WTC11 (cell line): ENCODE measurements at regions not wholly inside any gene's neighbourhood (a gene's known extent, or its start where the extent isn't known, plus 50 kb on each side); places are given as distances from the start of the nearest gene placed in this dataset.

Experiments
- ATAC-seq: fragments of 200-7000 bp; cut with Tn5 transposase; 2 replicates; pipeline ENCODE4 v1.10.0; 2021; ENCODE audit warnings: mild to moderate bottlenecking, moderate library complexity
- CTCF ChIA-PET: fragments of 300-600 bp; sonication (Branson Sonifier 250); formaldehyde crosslinking; loops from one replicate; lab custom pipeline; 2021; ENCODE audit warnings: antibody characterized with exemption; lab: Charles Lee
- POLR2A ChIA-PET: fragments of 350-600 bp; sonication (Branson Sonifier 250); formaldehyde crosslinking; loops from one replicate; lab custom pipeline; 2021; ENCODE audit warnings: antibody characterized with exemption; lab: Charles Lee
- DNase-seq: peaks from one replicate; pipeline ENCODE4 v3.0.0; 2021; ENCODE audit warnings: low spot score
- H3K27ac Mint-ChIP-seq: 2 replicates; pipeline ENCODE4 v1.8.0; 2021; ENCODE audit warnings: mixed read lengths
- H3K27me3 Mint-ChIP-seq: 2 replicates; pipeline ENCODE4 v1.8.0; 2021; ENCODE audit warnings: low read depth, mild to moderate bottlenecking, moderate library complexity, mixed read lengths
- H3K36me3 Mint-ChIP-seq: 2 replicates; pipeline ENCODE4 v1.8.0; 2021; ENCODE audit warnings: mixed read lengths
- H3K4me1 Mint-ChIP-seq: 2 replicates; pipeline ENCODE4 v1.8.0; 2022; ENCODE audit warnings: mixed read lengths
- H3K4me3 Mint-ChIP-seq: 2 replicates; pipeline ENCODE4 v1.8.0; 2021; ENCODE audit warnings: mild to moderate bottlenecking, moderate library complexity, mixed read lengths
- H3K9me3 Mint-ChIP-seq: 2 replicates; pipeline ENCODE4 v1.8.0; 2021; ENCODE audit warnings: mixed read lengths
- CREM ChIP-seq: sonication (generic); formaldehyde crosslinking; IDR thresholded peaks from 2 replicates; pipeline ENCODE4 v1.8.1; 2022; ENCODE audit warnings: mild to moderate bottlenecking, missing genetic modification reagents, moderate library complexity
- FOXP1 ChIP-seq: sonication (generic); formaldehyde crosslinking; IDR thresholded peaks from 2 replicates; pipeline ENCODE4 v1.8.0; 2022; ENCODE audit warnings: missing genetic modification reagents, mild to moderate bottlenecking, moderate library complexity, borderline replicate concordance
- GRHL2 ChIP-seq: fragments of 250-450 bp; sonication (Bioruptor Pico); IDR thresholded peaks from 2 replicates; pipeline ENCODE4 v1.8.0; 2022; ENCODE audit warnings: mild to moderate bottlenecking, moderate library complexity; ENCODE audit not compliant: insufficient replicate concordance, severe bottlenecking
- MXD4 ChIP-seq: fragments of 250-450 bp; sonication (Bioruptor Pico); IDR thresholded peaks from 2 replicates; pipeline ENCODE4 v1.8.0; 2021; ENCODE audit warnings: mild to moderate bottlenecking, moderate library complexity, borderline replicate concordance
- NFYB ChIP-seq: sonication (generic); formaldehyde crosslinking; conservative IDR thresholded peaks from 2 replicates; pipeline ENCODE4 v1.8.0; 2022; ENCODE audit warnings: low read depth, missing genetic modification reagents
- OVOL2 ChIP-seq: fragments of 250-450 bp; sonication (Bioruptor Pico); IDR thresholded peaks from 2 replicates; pipeline ENCODE4 v1.9.0; 2021; ENCODE audit warnings: mild to moderate bottlenecking, borderline replicate concordance
- SMAD3 ChIP-seq: sonication (generic); formaldehyde crosslinking; IDR thresholded peaks from 2 replicates; pipeline ENCODE4 v1.8.0; 2022; ENCODE audit warnings: missing genetic modification reagents, mild to moderate bottlenecking, borderline replicate concordance
- SP1 ChIP-seq: sonication (generic); formaldehyde crosslinking; conservative IDR thresholded peaks from 2 replicates; pipeline ENCODE4 v1.8.1; 2022; ENCODE audit warnings: missing genetic modification reagents
- TCF7 ChIP-seq: sonication (generic); formaldehyde crosslinking; IDR thresholded peaks from 2 replicates; pipeline ENCODE4 v1.8.0; 2022; ENCODE audit warnings: mild to moderate bottlenecking, low read depth, missing genetic modification reagents, moderate library complexity
- TEAD1 ChIP-seq: sonication (generic); formaldehyde crosslinking; IDR thresholded peaks from 2 replicates; pipeline ENCODE4 v1.8.0; 2022; ENCODE audit warnings: mild to moderate bottlenecking, missing genetic modification reagents
- TP53 ChIP-seq: sonication (generic); formaldehyde crosslinking; IDR thresholded peaks from 2 replicates; pipeline ENCODE4 v1.8.1; 2023; ENCODE audit warnings: mild to moderate bottlenecking, missing genetic modification reagents
- ZNF138 ChIP-seq: sonication (generic); formaldehyde crosslinking; conservative IDR thresholded peaks from 2 replicates; pipeline ENCODE4 v1.8.1; 2022; ENCODE audit warnings: mild to moderate bottlenecking, moderate library complexity, missing genetic modification reagents
- ZNF396 ChIP-seq: fragments of 250-450 bp; sonication (Bioruptor Pico); IDR thresholded peaks from 2 replicates; pipeline ENCODE4 v1.8.0; 2021; ENCODE audit warnings: mild to moderate bottlenecking, moderate library complexity, borderline replicate concordance
- ZNF423 ChIP-seq: fragments of 250-450 bp; sonication (Bioruptor Pico); IDR thresholded peaks from 2 replicates; pipeline ENCODE4 v2.1.2; 2022; ENCODE audit warnings: mild to moderate bottlenecking, moderate library complexity
- TF ChIP-seq, protein P1 (sequence below): fragments of 250-450 bp; sonication (Bioruptor Pico); conservative IDR thresholded peaks from 2 replicates; pipeline ENCODE4 v1.9.0; 2021; ENCODE audit warnings: mild to moderate bottlenecking
- TF ChIP-seq, protein P2 (sequence below): sonication (generic); formaldehyde crosslinking; IDR thresholded peaks from 2 replicates; pipeline ENCODE4 v1.8.1; 2023; ENCODE audit warnings: mild to moderate bottlenecking, missing genetic modification reagents
- TF ChIP-seq, protein P3 (sequence below): sonication (generic); formaldehyde crosslinking; IDR thresholded peaks from 2 replicates; pipeline ENCODE4 v1.8.0; 2023; ENCODE audit warnings: missing genetic modification reagents
- TF ChIP-seq, protein P4 (sequence below): sonication (generic); formaldehyde crosslinking; IDR thresholded peaks from 2 replicates; pipeline ENCODE4 v1.8.0; 2022; ENCODE audit warnings: mild to moderate bottlenecking, missing genetic modification reagents
- TF ChIP-seq, protein P5 (sequence below): sonication (generic); formaldehyde crosslinking; IDR thresholded peaks from 2 replicates; pipeline ENCODE4 v1.8.1; 2022; ENCODE audit warnings: mild to moderate bottlenecking, missing genetic modification reagents, moderate library complexity, borderline replicate concordance
- TF ChIP-seq, protein P6 (sequence below): sonication (generic); formaldehyde crosslinking; IDR thresholded peaks from 2 replicates; pipeline ENCODE4 v1.8.1; 2022; ENCODE audit warnings: low read depth, missing genetic modification reagents, borderline replicate concordance
- TF ChIP-seq, protein P7 (sequence below): sonication (generic); formaldehyde crosslinking; IDR thresholded peaks from 2 replicates; pipeline ENCODE4 v1.8.1; 2023; ENCODE audit warnings: mild to moderate bottlenecking, missing genetic modification reagents, moderate library complexity
- TF ChIP-seq, protein P8 (sequence below): sonication (generic); formaldehyde crosslinking; IDR thresholded peaks from 2 replicates; pipeline ENCODE4 v1.8.1; 2023; ENCODE audit warnings: mild to moderate bottlenecking, missing genetic modification reagents, borderline replicate concordance

DNA sequence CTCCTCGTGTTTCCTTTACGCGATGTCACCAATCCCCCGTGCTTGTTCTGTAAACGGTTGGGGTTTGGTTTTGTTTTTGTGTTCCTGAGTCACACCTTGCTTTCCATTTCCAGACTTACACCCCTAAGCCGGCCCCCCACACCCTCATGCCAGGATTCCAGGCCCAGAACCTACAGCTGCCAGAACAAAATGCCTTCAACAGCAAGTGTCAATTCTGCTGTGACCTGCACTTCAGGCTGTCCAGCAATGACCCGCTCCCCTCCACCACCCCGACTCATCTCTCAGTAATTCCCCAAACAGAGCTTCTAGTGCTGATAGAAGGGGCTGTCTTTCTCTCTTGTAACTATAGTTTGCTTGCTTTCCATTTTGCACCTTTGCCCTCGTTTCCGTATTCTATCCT, 722.1 kb upstream of the CELF2 start (continued):
- TF ChIP-seq, protein P1, sequence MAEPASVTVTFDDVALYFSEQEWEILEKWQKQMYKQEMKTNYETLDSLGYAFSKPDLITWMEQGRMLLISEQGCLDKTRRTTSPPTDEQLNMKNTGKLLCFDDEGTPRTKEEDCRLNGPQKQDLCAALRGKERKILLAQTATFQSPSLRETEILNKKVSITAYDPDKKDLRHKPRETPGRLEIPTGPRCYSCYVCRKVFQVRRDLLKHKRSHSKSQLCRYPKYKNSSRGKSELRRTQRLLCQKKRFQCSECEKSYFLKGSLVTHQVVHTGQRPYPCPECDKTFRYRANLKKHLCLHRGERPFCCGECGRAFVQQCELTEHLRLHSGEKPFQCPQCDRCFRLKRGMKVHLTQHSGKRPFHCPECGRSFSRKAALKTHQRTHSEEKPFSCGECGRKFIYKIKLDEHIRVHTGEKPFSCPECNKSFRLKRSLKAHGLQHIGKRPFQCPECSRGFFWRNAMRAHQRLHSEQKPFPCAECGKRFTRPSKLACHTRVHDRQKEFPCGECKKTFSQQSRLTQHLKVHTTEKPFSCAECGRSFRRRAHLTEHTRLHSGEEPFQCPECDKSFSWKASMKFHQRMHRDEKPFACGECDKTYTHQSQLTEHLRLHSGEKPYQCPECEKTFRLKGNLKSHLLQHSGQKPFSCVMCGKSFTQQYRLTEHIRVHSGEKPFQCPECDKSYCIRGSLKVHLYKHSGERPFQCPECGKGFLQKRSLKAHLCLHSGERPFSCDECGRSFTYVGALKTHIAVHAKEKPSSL (CRISPR knock-in tag) = no peak
- TF ChIP-seq, protein P2, sequence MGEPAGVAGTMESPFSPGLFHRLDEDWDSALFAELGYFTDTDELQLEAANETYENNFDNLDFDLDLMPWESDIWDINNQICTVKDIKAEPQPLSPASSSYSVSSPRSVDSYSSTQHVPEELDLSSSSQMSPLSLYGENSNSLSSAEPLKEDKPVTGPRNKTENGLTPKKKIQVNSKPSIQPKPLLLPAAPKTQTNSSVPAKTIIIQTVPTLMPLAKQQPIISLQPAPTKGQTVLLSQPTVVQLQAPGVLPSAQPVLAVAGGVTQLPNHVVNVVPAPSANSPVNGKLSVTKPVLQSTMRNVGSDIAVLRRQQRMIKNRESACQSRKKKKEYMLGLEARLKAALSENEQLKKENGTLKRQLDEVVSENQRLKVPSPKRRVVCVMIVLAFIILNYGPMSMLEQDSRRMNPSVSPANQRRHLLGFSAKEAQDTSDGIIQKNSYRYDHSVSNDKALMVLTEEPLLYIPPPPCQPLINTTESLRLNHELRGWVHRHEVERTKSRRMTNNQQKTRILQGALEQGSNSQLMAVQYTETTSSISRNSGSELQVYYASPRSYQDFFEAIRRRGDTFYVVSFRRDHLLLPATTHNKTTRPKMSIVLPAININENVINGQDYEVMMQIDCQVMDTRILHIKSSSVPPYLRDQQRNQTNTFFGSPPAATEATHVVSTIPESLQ (CRISPR knock-in tag) = no peak
- TF ChIP-seq OVOL2 (CRISPR knock-in tag) (no peak), ZNF396 (no peak), ZNF423 (CRISPR knock-in tag) (no peak), TCF7 (CRISPR knock-in tag) (no peak), FOXP1 (no peak), SP1 (CRISPR knock-in tag) (no peak), GRHL2 (CRISPR knock-in tag) (no peak), CREM (CRISPR knock-in tag) (no peak)
- TF ChIP-seq, protein P3, sequence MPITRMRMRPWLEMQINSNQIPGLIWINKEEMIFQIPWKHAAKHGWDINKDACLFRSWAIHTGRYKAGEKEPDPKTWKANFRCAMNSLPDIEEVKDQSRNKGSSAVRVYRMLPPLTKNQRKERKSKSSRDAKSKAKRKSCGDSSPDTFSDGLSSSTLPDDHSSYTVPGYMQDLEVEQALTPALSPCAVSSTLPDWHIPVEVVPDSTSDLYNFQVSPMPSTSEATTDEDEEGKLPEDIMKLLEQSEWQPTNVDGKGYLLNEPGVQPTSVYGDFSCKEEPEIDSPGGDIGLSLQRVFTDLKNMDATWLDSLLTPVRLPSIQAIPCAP (CRISPR knock-in tag) = no peak

DNA sequence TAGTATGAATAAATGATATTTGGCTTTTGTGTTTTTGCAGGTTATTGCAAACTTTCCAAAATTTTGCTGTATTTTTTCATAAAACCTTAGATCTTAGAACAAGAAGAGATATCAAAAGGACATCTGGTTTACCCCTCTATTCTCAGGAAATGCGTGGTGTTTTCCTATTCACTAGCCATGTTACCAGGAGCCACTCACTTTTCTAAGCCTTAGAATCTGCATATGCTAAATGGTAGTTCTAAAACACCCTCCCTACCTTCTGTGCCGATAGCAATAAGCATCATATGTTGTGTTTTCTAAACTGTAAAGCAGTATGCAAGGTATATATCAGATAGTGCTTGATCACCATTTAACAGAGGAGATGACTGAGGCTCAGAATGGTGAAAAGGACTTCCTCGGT, 715.0 kb upstream of the CELF2 start:
- Mint-ChIP-seq H3K27ac (peak overlapping the region; percentile 24), H3K36me3 (no peaks in the 10 kb centered on the region), H3K9me3 (0 out of 2 replicates have a peak, but pooled peaks cover 3% of the 10 kb centered on the region), H3K27me3 (no peaks in the 10 kb centered on the region), H3K4me1 (peaks cover 46% of the 10 kb centered on the region), H3K4me3 (no peak overlapping the region)
- no peak for DNase-seq
- peak; percentile 63 for ATAC-seq
- ChIA-PET CTCF (no interaction called here), POLR2A (no interaction called here)
- no peak for TF ChIP-seq NFYB
- TF ChIP-seq, protein P4, sequence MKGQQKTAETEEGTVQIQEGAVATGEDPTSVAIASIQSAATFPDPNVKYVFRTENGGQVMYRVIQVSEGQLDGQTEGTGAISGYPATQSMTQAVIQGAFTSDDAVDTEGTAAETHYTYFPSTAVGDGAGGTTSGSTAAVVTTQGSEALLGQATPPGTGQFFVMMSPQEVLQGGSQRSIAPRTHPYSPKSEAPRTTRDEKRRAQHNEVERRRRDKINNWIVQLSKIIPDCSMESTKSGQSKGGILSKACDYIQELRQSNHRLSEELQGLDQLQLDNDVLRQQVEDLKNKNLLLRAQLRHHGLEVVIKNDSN = no peak
- no peak for TF ChIP-seq SMAD3 (CRISPR knock-in tag)
- no peak for TF ChIP-seq SP1 (CRISPR knock-in tag)

DNA sequence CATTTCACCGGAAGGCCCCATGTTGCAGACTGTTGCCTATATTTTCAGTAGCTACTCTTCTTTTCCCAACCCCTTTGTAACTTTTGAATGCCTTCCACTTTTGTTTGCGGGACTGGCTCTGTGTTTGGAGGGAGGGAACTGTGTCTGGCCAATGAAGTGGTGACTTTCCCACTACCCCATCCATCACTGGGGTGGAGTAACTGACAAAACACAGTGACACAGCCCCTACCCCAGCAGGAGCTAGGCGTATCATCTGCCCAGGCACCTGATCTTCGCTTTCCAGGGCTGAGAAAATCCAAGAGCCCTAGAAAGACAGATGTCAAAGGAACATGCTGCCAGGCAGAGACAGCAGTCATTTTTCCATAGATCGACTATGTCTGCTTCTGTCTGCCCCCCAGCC, 710.6 kb upstream of the CELF2 start:
- ATAC-seq = no peak
- DNase-seq = no peak
- Mint-ChIP-seq H3K27ac (no peak overlapping the region), H3K9me3 (0 out of 2 replicates have a peak, but pooled peaks cover 3% of the 10 kb centered on the region), H3K4me1 (peaks cover 47% of the 10 kb centered on the region), H3K36me3 (no peaks in the 10 kb centered on the region), H3K4me3 (no peak overlapping the region), H3K27me3 (no peaks in the 10 kb centered on the region)
- ChIA-PET POLR2A (no interaction called here), CTCF (no interaction called here)
- TF ChIP-seq, protein P5, sequence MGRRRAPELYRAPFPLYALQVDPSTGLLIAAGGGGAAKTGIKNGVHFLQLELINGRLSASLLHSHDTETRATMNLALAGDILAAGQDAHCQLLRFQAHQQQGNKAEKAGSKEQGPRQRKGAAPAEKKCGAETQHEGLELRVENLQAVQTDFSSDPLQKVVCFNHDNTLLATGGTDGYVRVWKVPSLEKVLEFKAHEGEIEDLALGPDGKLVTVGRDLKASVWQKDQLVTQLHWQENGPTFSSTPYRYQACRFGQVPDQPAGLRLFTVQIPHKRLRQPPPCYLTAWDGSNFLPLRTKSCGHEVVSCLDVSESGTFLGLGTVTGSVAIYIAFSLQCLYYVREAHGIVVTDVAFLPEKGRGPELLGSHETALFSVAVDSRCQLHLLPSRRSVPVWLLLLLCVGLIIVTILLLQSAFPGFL = no peak
- TF ChIP-seq CREM (CRISPR knock-in tag) = no peak
- TF ChIP-seq, protein P6, sequence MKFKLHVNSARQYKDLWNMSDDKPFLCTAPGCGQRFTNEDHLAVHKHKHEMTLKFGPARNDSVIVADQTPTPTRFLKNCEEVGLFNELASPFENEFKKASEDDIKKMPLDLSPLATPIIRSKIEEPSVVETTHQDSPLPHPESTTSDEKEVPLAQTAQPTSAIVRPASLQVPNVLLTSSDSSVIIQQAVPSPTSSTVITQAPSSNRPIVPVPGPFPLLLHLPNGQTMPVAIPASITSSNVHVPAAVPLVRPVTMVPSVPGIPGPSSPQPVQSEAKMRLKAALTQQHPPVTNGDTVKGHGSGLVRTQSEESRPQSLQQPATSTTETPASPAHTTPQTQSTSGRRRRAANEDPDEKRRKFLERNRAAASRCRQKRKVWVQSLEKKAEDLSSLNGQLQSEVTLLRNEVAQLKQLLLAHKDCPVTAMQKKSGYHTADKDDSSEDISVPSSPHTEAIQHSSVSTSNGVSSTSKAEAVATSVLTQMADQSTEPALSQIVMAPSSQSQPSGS = no peak
- TF ChIP-seq, protein P7, sequence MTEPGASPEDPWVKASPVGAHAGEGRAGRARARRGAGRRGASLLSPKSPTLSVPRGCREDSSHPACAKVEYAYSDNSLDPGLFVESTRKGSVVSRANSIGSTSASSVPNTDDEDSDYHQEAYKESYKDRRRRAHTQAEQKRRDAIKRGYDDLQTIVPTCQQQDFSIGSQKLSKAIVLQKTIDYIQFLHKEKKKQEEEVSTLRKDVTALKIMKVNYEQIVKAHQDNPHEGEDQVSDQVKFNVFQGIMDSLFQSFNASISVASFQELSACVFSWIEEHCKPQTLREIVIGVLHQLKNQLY = no peak
- TF ChIP-seq, protein P8, sequence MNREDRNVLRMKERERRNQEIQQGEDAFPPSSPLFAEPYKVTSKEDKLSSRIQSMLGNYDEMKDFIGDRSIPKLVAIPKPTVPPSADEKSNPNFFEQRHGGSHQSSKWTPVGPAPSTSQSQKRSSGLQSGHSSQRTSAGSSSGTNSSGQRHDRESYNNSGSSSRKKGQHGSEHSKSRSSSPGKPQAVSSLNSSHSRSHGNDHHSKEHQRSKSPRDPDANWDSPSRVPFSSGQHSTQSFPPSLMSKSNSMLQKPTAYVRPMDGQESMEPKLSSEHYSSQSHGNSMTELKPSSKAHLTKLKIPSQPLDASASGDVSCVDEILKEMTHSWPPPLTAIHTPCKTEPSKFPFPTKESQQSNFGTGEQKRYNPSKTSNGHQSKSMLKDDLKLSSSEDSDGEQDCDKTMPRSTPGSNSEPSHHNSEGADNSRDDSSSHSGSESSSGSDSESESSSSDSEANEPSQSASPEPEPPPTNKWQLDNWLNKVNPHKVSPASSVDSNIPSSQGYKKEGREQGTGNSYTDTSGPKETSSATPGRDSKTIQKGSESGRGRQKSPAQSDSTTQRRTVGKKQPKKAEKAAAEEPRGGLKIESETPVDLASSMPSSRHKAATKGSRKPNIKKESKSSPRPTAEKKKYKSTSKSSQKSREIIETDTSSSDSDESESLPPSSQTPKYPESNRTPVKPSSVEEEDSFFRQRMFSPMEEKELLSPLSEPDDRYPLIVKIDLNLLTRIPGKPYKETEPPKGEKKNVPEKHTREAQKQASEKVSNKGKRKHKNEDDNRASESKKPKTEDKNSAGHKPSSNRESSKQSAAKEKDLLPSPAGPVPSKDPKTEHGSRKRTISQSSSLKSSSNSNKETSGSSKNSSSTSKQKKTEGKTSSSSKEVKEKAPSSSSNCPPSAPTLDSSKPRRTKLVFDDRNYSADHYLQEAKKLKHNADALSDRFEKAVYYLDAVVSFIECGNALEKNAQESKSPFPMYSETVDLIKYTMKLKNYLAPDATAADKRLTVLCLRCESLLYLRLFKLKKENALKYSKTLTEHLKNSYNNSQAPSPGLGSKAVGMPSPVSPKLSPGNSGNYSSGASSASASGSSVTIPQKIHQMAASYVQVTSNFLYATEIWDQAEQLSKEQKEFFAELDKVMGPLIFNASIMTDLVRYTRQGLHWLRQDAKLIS (CRISPR knock-in tag) = no peak
- TF ChIP-seq MXD4 = no peak
- TF ChIP-seq TP53 = no peak
- no peak for TF ChIP-seq ZNF138 (CRISPR knock-in tag)
- no peak for TF ChIP-seq TEAD1
